H4 (cell line): ENCODE measurements at regions not wholly inside any gene's neighbourhood (a gene's known extent, or its start where the extent isn't known, plus 50 kb on each side); places are given as distances from the start of the nearest gene placed in this dataset.

Source experiments
- DNase-seq: peaks from one replicate; pipeline ENCODE4 v3.0.0-alpha.2; 2015; ENCODE audit warnings: low spot score

DNA sequence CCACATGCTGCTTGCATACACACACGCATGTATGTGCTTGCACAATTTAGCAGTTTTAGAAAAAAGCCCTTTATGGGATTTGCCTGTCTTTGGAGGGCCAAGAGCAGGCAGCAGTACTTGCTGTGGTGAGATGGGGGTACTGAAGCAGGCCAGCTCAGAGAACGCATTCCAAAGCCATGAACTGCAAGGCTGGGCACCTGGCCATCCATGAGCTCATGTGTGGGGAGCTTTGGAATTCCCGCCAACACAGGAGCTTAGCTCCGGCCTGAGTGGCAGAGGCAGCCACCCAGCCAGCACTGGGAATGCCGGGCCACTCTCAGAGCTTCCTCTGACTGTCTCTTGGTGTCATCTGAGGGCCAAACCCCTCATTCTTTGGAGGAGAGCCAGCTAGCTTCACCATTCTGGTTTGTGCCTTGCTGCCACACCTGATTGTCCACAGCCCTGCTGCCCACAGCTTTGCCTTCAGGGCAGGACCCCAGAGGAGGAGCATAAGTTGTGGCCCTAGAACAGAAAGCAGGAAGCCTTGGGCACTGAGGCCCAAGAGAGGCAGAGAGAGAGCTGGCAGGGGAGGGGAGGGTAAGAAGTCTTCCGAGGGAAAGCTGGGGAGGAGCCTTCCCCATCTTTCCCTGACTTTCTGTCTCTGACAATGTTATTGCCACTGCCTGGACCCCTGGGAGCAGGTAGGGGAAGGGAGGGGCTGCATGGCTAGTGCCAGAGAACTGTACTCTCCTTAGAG lies 92.1 kb upstream of the POU3F1 start:
- peak; percentile 98 for DNase-seq

GRCh38 chr1:38137164-38137563 lies 90.6 kb upstream of the POU3F1 start:
- DNase-seq, result no peak

DNA sequence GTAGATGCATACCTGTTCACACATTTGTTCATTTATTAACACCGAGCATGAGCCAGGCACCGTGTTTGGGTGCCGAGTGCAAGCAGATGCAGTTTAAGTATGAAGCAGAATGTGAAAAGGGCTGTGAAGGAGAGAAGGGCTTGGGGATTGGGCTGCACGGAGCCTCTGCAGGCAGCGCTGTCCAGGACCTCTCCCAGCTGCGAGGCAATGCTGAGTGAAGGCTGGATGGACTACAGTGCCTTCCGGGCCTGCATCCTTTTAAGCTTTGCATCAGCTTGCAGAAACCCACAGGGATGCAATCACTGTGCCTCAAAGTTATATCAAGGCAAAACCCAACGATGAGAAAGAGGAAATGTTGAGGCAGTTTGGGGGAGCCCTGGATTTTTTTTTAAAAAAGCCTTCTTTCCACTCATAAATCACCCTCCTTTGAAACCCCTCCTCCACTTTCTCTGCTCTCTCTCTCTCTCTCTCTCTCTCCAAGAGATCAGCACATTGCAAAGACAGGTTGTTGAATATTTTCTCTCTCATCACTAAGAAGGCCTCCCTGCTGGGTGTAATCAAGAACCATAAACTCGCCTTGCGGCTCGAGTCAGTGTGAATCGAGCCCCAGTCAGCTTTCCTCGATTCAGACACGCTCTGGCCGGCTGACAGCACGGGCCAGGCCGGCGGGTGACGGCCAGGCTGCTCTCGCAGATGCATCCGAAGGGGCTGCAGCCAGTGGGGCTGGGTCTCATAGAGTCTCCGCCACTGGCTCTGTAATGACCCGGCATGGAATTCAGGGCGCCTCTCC lies 89.2 kb upstream of the POU3F1 start:
- DNase-seq, result no peak

- no peak for DNase-seq
These were observed 87.7 kb upstream of the POU3F1 start for GRCh38 chr1:38134294-38134755.

- no peak for DNase-seq
These were observed 87.2 kb upstream of the POU3F1 start for GRCh38 chr1:38133756-38134155.

- no peak for DNase-seq
These were observed 86.7 kb upstream of the POU3F1 start for GRCh38 chr1:38133304-38133703.

DNA sequence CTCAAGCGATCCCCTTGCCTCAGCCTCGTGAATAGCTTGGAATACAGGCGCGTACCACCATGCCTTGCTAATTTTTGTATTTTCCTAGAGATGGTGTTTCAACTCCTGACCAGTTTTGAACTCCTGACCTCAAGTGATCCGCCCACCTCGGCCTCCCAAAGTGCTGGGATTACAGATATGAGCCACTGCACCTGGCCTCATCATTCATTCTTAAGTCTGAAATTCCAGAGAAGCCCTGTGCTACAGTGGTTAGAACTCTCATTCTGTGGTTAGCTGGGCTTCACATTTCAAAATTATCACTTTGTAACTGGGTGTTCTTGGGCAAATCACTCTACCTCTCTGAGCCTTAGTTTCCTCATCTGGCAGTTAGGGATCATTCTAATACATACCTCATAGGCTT lies 86.1 kb upstream of the POU3F1 start:
- DNase-seq, result no peak

DNA sequence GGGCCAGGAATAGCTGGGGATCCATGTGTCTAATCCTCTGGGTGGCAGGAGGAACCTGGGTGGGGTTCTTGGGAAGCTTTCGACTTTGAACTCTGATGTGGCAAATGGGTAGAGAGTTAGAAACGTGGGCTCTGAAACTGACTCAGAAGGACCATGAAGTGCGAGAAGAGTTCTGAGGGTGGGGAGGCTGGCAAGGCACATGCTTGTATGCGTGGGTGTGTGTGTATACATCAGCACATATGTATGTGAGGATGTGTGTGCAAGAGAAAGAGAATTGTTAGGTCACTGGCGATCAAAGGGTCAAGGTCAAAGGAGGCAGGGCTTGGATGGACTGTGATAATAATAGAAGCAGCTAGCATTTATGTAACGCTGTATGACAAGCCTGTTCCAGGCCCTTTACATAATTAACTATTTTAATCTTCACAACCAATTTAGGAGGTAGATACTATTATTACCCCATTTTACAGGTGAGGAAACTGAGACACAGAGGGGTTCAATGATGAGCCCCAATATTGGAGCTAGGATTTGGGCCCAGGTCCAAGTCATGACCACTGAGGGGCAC lies 84.5 kb upstream of the POU3F1 start:
- no peak for DNase-seq

DNA sequence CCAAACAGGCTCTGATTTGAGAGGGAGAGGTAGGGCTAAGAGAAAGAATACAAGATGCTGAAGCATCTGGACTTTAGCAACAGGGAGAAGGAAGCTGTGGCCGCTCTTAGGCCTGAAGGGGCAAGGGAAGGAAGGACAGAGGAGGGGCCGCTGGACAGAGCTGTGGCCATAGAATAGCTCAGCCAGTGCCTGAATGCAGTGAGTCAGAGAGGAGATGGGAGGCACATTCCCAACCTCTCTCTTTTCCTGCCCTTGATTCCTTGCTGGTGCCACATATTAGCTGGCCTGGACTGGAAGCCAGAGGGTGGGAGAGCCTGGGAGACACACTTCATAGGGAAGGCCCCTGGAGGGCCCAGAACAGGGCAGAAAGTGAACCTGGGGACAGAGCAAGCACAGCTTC lies 83.4 kb upstream of the POU3F1 start:
- no peak for DNase-seq

- no peak for DNase-seq
These were observed 82.9 kb upstream of the POU3F1 start for GRCh38 chr1:38129473-38129872.

DNA sequence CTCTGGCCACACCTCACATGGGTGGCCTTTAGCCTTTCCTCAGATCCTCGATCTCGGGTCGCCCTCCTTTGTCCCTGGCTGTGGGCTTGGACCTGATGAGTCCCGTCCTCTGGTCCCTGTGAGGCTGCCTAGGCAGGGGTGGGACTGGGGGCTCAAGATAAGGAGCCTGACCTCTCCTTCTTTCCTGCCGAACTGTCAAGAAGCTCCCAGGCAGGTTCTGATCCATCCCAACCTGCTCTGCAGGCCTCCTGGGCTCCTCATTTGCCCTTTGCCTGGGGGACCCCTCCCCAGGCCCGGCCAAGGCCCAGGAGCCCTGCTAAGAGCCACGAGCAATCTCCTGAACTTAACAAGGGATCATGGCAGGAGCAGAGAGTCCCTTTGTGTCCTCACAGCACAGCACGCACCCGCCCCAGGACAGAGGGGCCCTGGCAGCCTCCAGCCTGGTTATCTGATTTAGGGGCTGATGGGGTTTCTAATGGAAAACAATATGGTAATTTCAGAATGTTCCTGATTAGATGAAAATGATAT lies 82.4 kb upstream of the POU3F1 start:
- DNase-seq, result no peak

- no peak for DNase-seq
These were observed 81.9 kb upstream of the POU3F1 start for GRCh38 chr1:38128511-38128910.

DNA sequence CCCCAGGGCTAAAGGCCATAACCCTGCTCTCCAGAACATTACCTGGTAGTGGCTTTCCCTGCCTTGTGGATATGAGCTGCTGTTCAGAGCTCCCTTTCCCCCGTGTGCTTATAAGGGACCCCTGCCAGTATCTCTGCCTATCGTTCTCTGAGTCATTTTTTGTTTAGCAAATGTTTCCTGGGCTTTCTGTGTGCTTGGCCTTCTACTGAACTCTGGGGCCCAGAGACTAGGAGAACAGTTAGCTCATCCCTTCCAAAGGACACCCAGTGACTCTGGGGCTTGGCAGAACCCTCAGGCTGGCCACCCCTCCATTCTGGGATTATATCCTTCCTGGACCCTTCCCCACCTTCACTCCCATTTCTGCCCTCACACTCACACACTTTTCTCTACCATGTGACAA lies 80.8 kb upstream of the POU3F1 start:
- DNase-seq, result peak; percentile 44

DNA sequence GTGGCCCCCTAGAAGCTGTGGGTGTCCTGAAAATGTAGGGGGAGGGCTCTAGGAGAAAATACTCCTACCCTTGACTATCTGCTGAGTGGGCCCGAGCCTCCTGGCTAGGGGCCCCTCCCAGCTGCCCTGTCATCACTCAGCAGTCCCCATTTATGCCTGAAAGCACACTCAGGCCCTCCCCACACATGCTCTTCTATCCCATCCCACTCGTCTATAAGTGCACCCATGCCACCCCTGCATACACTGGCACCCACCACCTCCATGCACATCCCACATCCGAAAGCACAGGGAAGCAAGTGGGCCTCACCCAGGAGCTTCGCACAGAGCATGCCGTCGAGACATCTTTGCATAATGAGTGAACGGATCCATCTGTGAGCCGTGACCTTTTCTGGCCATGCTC lies 80.4 kb upstream of the POU3F1 start:
- DNase-seq, result no peak

GRCh38 chr1:38125837-38126520 lies 79.4 kb upstream of the POU3F1 start:
- DNase-seq, result no peak

DNA sequence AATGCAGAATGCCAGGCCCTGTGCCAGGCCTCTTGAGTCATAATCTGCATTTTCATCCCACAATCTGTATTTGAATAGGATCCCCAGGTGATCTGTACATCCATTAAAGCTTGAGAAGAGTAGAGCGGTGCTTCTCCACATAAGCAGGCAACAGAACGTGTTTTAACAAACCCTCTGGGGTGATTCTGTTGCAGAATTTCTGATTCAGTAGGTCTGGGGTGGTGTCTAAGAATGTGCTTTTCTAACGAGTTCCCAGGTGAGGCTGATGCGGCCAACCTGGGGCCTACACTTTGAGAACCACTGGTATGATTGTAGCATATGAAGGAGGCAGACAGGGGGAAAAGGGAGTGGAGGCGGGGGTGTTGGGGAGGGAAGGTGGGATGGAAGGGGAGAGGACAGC lies 78.4 kb upstream of the POU3F1 start:
- no peak for DNase-seq

GRCh38 chr1:38123356-38124135 lies 77.0 kb upstream of the POU3F1 start:
- peak; percentile 47 for DNase-seq

DNA sequence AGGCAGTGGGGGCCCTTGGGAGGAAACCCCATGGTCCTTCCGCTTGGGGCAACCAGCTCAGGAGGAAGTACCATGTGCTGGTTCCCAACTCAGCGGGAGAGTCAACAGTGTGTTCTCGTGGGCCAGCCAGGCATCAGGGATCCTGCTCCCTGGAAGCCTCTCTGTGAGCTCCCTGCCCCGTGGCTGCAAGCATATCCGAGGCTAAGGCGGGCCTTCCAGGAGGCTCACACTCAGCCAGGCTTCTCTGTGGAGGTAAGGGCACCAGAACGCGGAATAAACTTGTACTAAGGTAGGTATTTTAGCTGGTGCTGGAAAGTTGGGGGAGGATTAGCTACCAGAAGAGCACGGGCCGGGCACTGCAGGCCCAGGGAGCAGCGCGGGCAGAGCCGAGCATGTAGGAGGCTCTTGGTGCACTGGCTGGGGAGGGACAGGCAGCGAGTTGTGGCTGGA lies 74.7 kb upstream of the POU3F1 start:
- no peak for DNase-seq

DNA sequence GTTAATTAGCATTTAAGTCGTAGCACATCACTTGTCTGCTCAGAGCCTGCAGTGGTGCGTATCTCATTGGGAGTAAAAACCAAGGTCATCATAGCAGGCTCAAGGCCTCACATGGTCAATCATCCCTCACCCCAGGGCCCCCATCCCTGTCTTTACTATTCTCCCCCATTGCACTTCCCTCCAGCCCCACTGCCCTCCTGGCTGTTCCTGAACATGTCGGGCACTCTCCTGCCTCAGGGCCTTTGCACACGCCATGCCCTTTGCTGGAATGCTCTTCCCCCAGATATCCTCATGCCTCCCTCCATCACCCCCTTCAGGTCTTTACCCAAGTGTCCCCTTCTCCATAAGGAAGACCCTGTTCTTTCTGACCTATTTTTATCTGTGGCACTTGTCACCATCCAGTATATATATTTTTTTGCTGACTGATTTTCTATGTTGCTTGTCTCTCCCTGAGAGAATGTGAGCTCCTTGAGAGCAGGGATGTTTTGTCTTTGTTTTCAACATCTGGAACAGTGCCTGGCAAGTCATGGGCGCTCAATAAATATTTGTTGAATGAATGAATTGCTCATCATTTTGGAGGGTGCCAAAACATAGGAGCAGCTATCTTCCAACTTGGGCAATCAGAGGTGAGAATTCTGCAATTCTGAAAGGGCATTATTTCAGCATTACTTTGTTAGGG lies 74.1 kb upstream of the POU3F1 start:
- no peak for DNase-seq

DNA sequence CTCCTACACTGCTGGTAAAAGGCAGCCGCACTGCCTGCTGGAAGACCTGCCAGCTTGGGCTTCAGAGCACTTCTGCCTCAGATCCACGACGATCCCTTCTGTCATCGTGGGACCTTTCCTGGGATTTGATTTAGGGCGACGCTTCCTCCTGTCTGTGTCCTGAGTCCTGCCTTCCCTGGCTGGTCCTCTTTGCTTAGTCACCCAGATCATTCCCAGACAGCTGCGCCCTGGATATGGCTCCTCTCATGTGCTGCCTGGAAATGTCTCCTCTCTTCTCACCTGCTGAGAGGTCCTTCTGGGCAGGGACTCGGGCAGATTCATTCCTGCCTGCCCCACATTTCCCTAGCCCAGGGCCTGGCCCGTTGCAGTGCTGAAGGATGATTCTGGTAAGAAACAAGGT lies 72.4 kb upstream of the POU3F1 start:
- DNase-seq, result no peak

GRCh38 chr1:38117444-38117887 lies 70.9 kb upstream of the POU3F1 start:
- no peak for DNase-seq
